ENCODE measurements at regions not wholly inside any gene's neighbourhood (a gene's known extent, or its start where the extent isn't known, plus 50 kb on each side); places are given as distances from the start of the nearest gene placed in this dataset.

DNA sequence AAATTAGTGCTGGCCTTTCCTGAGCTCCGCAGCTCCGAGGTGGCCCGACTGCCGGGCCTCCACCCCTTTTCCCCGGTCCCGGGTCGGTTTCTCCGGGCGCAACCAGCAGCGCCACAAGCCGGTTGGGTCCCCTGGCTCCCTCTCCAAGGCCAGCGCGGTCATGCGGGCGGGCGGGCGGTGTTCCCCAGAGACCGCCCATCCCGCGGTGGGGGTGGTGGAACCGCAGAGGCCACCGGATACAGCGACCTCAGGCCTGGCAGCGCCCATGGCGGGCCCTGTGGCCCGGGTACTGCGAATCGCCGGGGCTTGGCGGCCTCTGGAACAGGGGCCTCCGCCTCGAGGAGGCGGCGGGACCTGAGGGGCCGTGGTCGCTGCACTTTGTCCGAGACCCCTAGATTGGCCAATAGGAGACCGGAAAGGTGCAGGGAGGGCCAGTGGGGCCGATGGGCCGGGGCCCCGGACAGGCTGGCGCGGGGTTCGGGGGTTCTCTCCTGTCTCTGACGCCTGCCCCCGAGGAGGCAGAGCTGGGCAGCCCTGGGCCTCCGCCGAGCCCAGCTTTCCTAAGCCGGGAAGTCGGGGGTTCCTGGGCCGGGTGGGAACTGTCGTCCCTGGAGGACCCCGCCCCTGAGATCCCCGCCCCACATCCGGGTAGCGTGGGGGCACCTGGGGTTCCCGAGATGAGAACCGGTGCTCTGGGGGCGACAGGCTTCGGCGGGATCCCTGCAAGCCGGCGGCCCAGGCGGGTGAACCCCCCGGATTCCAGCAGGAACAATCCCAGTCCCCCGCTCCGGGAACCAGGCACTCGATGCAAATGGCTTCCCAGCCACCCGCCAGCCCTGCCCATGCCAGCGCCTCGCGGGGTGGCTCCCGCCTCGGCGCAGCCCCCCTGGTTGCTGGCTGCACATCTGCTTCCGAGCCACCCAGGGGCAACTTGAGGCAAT is 293.9 kb downstream of the ZSWIM6 start:
- no peaks in the 10 kb centered on the region for H3K9me2 ChIP-seq (replicated peaks; ENCODE audit: insufficient read depth, low read length)
- H4K20me1 ChIP-seq (ENCODE audit: insufficient read depth, low read length) = no peaks in the 10 kb centered on the region
- H3F3A ChIP-seq (ENCODE audit: insufficient read depth, low read length) = no peaks in the 10 kb centered on the region
- H3K4me1 ChIP-seq (ENCODE audit: low read length) = no peaks in the 10 kb centered on the region
- TF ChIP-seq EZH2phosphoT487 (IDR thresholded peaks at IDR 0.05; ENCODE audit: low read length) (no peak), EZH2 (optimal IDR thresholded peaks at IDR 0.05; ENCODE audit: low read depth, low read length) (no peak)
- TF ChIP-seq, protein P1, sequence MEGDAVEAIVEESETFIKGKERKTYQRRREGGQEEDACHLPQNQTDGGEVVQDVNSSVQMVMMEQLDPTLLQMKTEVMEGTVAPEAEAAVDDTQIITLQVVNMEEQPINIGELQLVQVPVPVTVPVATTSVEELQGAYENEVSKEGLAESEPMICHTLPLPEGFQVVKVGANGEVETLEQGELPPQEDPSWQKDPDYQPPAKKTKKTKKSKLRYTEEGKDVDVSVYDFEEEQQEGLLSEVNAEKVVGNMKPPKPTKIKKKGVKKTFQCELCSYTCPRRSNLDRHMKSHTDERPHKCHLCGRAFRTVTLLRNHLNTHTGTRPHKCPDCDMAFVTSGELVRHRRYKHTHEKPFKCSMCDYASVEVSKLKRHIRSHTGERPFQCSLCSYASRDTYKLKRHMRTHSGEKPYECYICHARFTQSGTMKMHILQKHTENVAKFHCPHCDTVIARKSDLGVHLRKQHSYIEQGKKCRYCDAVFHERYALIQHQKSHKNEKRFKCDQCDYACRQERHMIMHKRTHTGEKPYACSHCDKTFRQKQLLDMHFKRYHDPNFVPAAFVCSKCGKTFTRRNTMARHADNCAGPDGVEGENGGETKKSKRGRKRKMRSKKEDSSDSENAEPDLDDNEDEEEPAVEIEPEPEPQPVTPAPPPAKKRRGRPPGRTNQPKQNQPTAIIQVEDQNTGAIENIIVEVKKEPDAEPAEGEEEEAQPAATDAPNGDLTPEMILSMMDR (IDR thresholded peaks at IDR 0.05; ENCODE audit: low read length) = no peak
- no peaks in the 10 kb centered on the region for H3K36me3 ChIP-seq (replicated peaks; ENCODE audit: insufficient read depth, low read length)
- H3K4me3 ChIP-seq (ENCODE audit: low read length) = peak overlapping the region; percentile 57
- peak; percentile 22 for DNase-seq
- peak overlapping the region; percentile 34; the same call in 1 of the 2 replicates for H3K9ac ChIP-seq (ENCODE audit: low read length)
- H3K27ac ChIP-seq (ENCODE audit: low read length) = no peak overlapping the region
- no peaks in the 10 kb centered on the region for H3K79me2 ChIP-seq (ENCODE audit: low read length)
- peak overlapping the region; percentile 92 for H3K4me2 ChIP-seq (ENCODE audit: low read depth, low read length)
- no peaks in the 10 kb centered on the region for H3K9me3 ChIP-seq (replicated peaks; ENCODE audit: insufficient read depth, low read length)
- H2AFZ ChIP-seq (ENCODE audit: low read length) = peak overlapping the region; percentile 88
- H3K27me3 ChIP-seq (replicated peaks; ENCODE audit: insufficient read depth, low read length) = no peaks in the 10 kb centered on the region

DNA sequence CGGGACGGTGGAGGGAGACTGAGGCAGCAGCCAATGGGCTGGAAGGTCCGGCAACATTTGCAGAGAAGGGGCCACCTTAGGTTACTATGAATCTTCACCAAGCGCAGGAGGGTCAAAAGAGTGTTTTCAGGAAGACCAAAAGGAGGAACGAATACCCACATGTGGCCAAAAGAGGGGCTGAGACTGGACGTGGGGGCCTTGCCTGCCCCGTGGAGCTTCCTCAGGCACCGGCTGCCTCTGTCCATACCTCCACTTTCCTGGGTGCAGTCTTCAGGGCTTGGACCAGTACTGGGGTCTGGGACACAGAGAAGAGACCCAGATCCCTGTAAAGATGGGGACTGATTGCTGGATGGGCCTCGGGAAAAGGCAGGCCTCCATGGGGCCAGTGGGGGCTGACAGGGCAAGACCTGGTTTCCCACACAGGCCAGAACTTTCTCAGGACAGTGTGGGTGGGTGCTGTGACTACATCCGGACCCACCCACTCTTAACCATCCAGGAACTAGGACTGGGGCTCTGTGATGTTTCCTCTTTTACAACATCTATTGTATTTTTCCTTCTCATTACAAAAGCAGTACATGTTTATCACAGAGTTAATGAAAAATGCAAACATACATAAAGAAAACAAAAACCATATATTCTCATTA is 294.7 kb downstream of the ZSWIM6 start:
- Histone ChIP-seq H3K27ac (ENCODE audit: low read length) (no peak overlapping the region), H3K36me3 (replicated peaks; ENCODE audit: insufficient read depth, low read length) (no peaks in the 10 kb centered on the region), H3K79me2 (ENCODE audit: low read length) (no peaks in the 10 kb centered on the region), H3K4me2 (ENCODE audit: low read depth, low read length) (no peak overlapping the region), H3K9me2 (replicated peaks; ENCODE audit: insufficient read depth, low read length) (no peaks in the 10 kb centered on the region), H3K4me3 (ENCODE audit: low read length) (no peak overlapping the region), H2AFZ (ENCODE audit: low read length) (no peak overlapping the region), H3K9ac (ENCODE audit: low read length) (no peak overlapping the region), H3K27me3 (replicated peaks; ENCODE audit: insufficient read depth, low read length) (no peaks in the 10 kb centered on the region), H3K9me3 (replicated peaks; ENCODE audit: insufficient read depth, low read length) (no peaks in the 10 kb centered on the region), H4K20me1 (ENCODE audit: insufficient read depth, low read length) (no peaks in the 10 kb centered on the region), H3K4me1 (ENCODE audit: low read length) (no peaks in the 10 kb centered on the region), H3F3A (ENCODE audit: insufficient read depth, low read length) (no peaks in the 10 kb centered on the region)
- no peak for DNase-seq
- no peak for TF ChIP-seq EZH2phosphoT487 (IDR thresholded peaks at IDR 0.05; ENCODE audit: low read length)
- TF ChIP-seq, protein P1 (IDR thresholded peaks at IDR 0.05; ENCODE audit: low read length) = no peak

GRCh38 chr5:61627531-61627930 is 295.5 kb downstream of the ZSWIM6 start:
- H3K36me3 ChIP-seq (replicated peaks; ENCODE audit: insufficient read depth, low read length) = no peaks in the 10 kb centered on the region
- H2AFZ ChIP-seq (ENCODE audit: low read length) = no peak overlapping the region
- no peaks in the 10 kb centered on the region for H3K27me3 ChIP-seq (replicated peaks; ENCODE audit: insufficient read depth, low read length)
- TF ChIP-seq EZH2phosphoT487 (IDR thresholded peaks at IDR 0.05; ENCODE audit: low read length) (no peak), EZH2 (optimal IDR thresholded peaks at IDR 0.05; ENCODE audit: low read depth, low read length) (no peak)
- TF ChIP-seq, protein P1 (IDR thresholded peaks at IDR 0.05; ENCODE audit: low read length) = no peak
- no peaks in the 10 kb centered on the region for H3K9me2 ChIP-seq (replicated peaks; ENCODE audit: insufficient read depth, low read length)
- H3K4me2 ChIP-seq (ENCODE audit: low read depth, low read length) = no peak overlapping the region
- no peaks in the 10 kb centered on the region for H3K4me1 ChIP-seq (ENCODE audit: low read length)
- H3K79me2 ChIP-seq (ENCODE audit: low read length) = no peaks in the 10 kb centered on the region
- no peak overlapping the region for H3K27ac ChIP-seq (ENCODE audit: low read length)
- no peaks in the 10 kb centered on the region for H4K20me1 ChIP-seq (ENCODE audit: insufficient read depth, low read length)
- H3K4me3 ChIP-seq (ENCODE audit: low read length) = no peak overlapping the region
- no peak for DNase-seq
- no peaks in the 10 kb centered on the region for H3K9me3 ChIP-seq (replicated peaks; ENCODE audit: insufficient read depth, low read length)
- H3F3A ChIP-seq (ENCODE audit: insufficient read depth, low read length) = no peaks in the 10 kb centered on the region
- H3K9ac ChIP-seq (ENCODE audit: low read length) = no peak overlapping the region
